GM23338 (cell line): ENCODE measurements at regions not wholly inside any gene's neighbourhood (a gene's known extent, or its start where the extent isn't known, plus 50 kb on each side); places are given as distances from the start of the nearest gene placed in this dataset.

ENCODE experiments used
- ATAC-seq: fragments of 200-7000 bp; cut with Tn5 transposase; 3 replicates; pipeline ENCODE4 v1.9.1; 2020
- DNase-seq: peaks from one replicate; pipeline ENCODE4 v3.0.0-alpha.2; 2015; ENCODE audit warnings: low spot score
- H2AFZ ChIP-seq: fragments of 200-600 bp; sonication (generic); 2 replicates; pipeline ENCODE4 v1.8.0; 2016; ENCODE audit warnings: antibody characterized with exemption, mild to moderate bottlenecking, moderate library complexity
- H3F3A ChIP-seq: fragments of 200-600 bp; sonication (generic); replicated peaks from 2 replicates; pipeline ENCODE4 v1.8.0; 2017; ENCODE audit warnings: antibody characterized with exemption, mixed run types, low read depth
- H3K27ac ChIP-seq: fragments of 200-600 bp; sonication (generic); 2 replicates; pipeline ENCODE4 v1.6.1; 2016; ENCODE audit warnings: low read depth
- H3K27me3 ChIP-seq: fragments of 200-600 bp; sonication (generic); 2 replicates; pipeline ENCODE4 v1.8.0; 2016; ENCODE audit warnings: mild to moderate bottlenecking, mixed run types, moderate library complexity; ENCODE audit not compliant: insufficient read depth
- H3K36me3 ChIP-seq: fragments of 200-600 bp; sonication (generic); 2 replicates; pipeline ENCODE4 v1.8.0; 2016; ENCODE audit warnings: mild to moderate bottlenecking; ENCODE audit not compliant: insufficient read depth
- H3K4me1 ChIP-seq: fragments of 200-600 bp; sonication (generic); 2 replicates; pipeline ENCODE4 v1.8.0; 2016; ENCODE audit warnings: mild to moderate bottlenecking, moderate library complexity; ENCODE audit not compliant: insufficient read depth
- H3K4me2 ChIP-seq: fragments of 200-600 bp; sonication (generic); 2 replicates; pipeline ENCODE4 v1.7.1; 2017; ENCODE audit warnings: mixed run types
- H3K4me3 ChIP-seq: fragments of 200-600 bp; sonication (generic); 2 replicates; pipeline ENCODE4 v1.6.1; 2016; ENCODE audit warnings: mixed run types
- H3K79me2 ChIP-seq: fragments of 200-600 bp; sonication (generic); replicated peaks from 2 replicates; pipeline ENCODE4 v1.8.0; 2017; ENCODE audit warnings: mild to moderate bottlenecking; ENCODE audit not compliant: insufficient read depth
- H3K9me2 ChIP-seq: fragments of 200-600 bp; sonication (generic); 2 replicates; pipeline ENCODE4 v1.8.0; 2017; ENCODE audit not compliant: insufficient read depth
- H4K20me1 ChIP-seq: fragments of 200-600 bp; sonication (generic); replicated peaks from 2 replicates; pipeline ENCODE4 v1.8.0; 2017; ENCODE audit warnings: mild to moderate bottlenecking; ENCODE audit not compliant: insufficient read depth
- H3K27ac Mint-ChIP-seq: 2 replicates; pipeline ENCODE4 v1.8.0; 2020; ENCODE audit warnings: inconsistent platforms, mild to moderate bottlenecking, moderate library complexity, mixed read lengths
- H3K27me3 Mint-ChIP-seq: 3 replicates; pipeline ENCODE4 v1.8.0; 2022; ENCODE audit warnings: low read depth, mild to moderate bottlenecking, moderate library complexity, mixed read lengths, inconsistent platforms; ENCODE audit not compliant: insufficient read depth, poor library complexity
- H3K36me3 Mint-ChIP-seq: 3 replicates; pipeline ENCODE4 v1.8.0; 2021; ENCODE audit warnings: low read depth, mild to moderate bottlenecking, inconsistent platforms, moderate library complexity, mixed read lengths
- H3K4me1 Mint-ChIP-seq: 3 replicates; pipeline ENCODE4 v1.8.0; 2020; ENCODE audit warnings: mild to moderate bottlenecking, inconsistent platforms, mixed read lengths
- H3K4me3 Mint-ChIP-seq: 3 replicates; pipeline ENCODE4 v1.8.0; 2021; ENCODE audit warnings: moderate library complexity, mild to moderate bottlenecking, inconsistent platforms, mixed read lengths
- H3K9me3 Mint-ChIP-seq: 3 replicates; pipeline ENCODE4 v1.8.0; 2020; ENCODE audit warnings: moderate library complexity, mild to moderate bottlenecking, inconsistent platforms, mixed read lengths
- CREB1 ChIP-seq: fragments of 250-450 bp; sonication (Bioruptor Pico); IDR thresholded peaks from 2 replicates; pipeline ENCODE4 v1.5.0; 2020; ENCODE audit warnings: low read depth, mild to moderate bottlenecking, moderate library complexity
- EZH2phosphoT487 ChIP-seq: fragments of 200-600 bp; sonication (generic); IDR thresholded peaks from one replicate; pipeline ENCODE4 v1.8.1; 2018; ENCODE audit warnings: antibody characterized with exemption; ENCODE audit not compliant: unreplicated experiment
- NANOG ChIP-seq: IDR thresholded peaks from 2 replicates; pipeline ENCODE4 v1.6.1; 2016; ENCODE audit warnings: antibody characterized with exemption, borderline replicate concordance
- STAT1 ChIP-seq: IDR thresholded peaks from one replicate; pipeline ENCODE4 v1.6.1; 2016; ENCODE audit warnings: antibody characterized with exemption; ENCODE audit not compliant: unreplicated experiment
- TF ChIP-seq, protein P1 (sequence below): IDR thresholded peaks from 2 replicates; pipeline ENCODE4 v1.6.1; 2016; ENCODE audit warnings: antibody characterized with exemption
- TF ChIP-seq, protein P2 (sequence below): IDR thresholded peaks from one replicate; pipeline ENCODE4 v1.6.1; 2018; ENCODE audit warnings: antibody characterized with exemption; ENCODE audit not compliant: unreplicated experiment
- TF ChIP-seq, protein P3 (sequence below): fragments of 250-450 bp; sonication (Bioruptor Pico); IDR thresholded peaks from 2 replicates; pipeline ENCODE4 v1.5.0; 2020; ENCODE audit warnings: mild to moderate bottlenecking, moderate library complexity

GRCh38 chr18:22704586-22704918, 228.6 kb upstream of the RBBP8 start:
- Histone ChIP-seq H4K20me1 (no peaks in the 10 kb centered on the region), H3K36me3 (no peaks in the 10 kb centered on the region)
- H3K4me3 Mint-ChIP-seq = no peak overlapping the region

More at GRCh38 chr18:22704586-22704918, 228.6 kb upstream of the RBBP8 start:
- ATAC-seq (no peak), DNase-seq (no peak)
- no peaks in the 10 kb centered on the region for H3K4me1 ChIP-seq
- no peak overlapping the region for H3K4me3 ChIP-seq
- H3K79me2 ChIP-seq = no peaks in the 10 kb centered on the region
- Mint-ChIP-seq H3K27ac (no peak overlapping the region), H3K4me1 (no peaks in the 10 kb centered on the region), H3K36me3 (no peaks in the 10 kb centered on the region), H3K9me3 (no peaks in the 10 kb centered on the region), H3K27me3 (no peaks in the 10 kb centered on the region)
- H3K4me2 ChIP-seq = no peak overlapping the region
- no peaks in the 10 kb centered on the region for H3K9me2 ChIP-seq
- H3F3A ChIP-seq = no peaks in the 10 kb centered on the region
- H3K27ac ChIP-seq = no peak overlapping the region
- H2AFZ ChIP-seq = no peak overlapping the region
- no peaks in the 10 kb centered on the region for H3K27me3 ChIP-seq
- TF ChIP-seq CREB1 (CRISPR knock-in tag) (no peak), NANOG (no peak), STAT1 (no peak), EZH2phosphoT487 (no peak)
- TF ChIP-seq, protein P1, sequence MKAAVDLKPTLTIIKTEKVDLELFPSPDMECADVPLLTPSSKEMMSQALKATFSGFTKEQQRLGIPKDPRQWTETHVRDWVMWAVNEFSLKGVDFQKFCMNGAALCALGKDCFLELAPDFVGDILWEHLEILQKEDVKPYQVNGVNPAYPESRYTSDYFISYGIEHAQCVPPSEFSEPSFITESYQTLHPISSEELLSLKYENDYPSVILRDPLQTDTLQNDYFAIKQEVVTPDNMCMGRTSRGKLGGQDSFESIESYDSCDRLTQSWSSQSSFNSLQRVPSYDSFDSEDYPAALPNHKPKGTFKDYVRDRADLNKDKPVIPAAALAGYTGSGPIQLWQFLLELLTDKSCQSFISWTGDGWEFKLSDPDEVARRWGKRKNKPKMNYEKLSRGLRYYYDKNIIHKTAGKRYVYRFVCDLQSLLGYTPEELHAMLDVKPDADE = no peak
- TF ChIP-seq, protein P2, sequence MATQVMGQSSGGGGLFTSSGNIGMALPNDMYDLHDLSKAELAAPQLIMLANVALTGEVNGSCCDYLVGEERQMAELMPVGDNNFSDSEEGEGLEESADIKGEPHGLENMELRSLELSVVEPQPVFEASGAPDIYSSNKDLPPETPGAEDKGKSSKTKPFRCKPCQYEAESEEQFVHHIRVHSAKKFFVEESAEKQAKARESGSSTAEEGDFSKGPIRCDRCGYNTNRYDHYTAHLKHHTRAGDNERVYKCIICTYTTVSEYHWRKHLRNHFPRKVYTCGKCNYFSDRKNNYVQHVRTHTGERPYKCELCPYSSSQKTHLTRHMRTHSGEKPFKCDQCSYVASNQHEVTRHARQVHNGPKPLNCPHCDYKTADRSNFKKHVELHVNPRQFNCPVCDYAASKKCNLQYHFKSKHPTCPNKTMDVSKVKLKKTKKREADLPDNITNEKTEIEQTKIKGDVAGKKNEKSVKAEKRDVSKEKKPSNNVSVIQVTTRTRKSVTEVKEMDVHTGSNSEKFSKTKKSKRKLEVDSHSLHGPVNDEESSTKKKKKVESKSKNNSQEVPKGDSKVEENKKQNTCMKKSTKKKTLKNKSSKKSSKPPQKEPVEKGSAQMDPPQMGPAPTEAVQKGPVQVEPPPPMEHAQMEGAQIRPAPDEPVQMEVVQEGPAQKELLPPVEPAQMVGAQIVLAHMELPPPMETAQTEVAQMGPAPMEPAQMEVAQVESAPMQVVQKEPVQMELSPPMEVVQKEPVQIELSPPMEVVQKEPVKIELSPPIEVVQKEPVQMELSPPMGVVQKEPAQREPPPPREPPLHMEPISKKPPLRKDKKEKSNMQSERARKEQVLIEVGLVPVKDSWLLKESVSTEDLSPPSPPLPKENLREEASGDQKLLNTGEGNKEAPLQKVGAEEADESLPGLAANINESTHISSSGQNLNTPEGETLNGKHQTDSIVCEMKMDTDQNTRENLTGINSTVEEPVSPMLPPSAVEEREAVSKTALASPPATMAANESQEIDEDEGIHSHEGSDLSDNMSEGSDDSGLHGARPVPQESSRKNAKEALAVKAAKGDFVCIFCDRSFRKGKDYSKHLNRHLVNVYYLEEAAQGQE = no peak
- TF ChIP-seq, protein P3, sequence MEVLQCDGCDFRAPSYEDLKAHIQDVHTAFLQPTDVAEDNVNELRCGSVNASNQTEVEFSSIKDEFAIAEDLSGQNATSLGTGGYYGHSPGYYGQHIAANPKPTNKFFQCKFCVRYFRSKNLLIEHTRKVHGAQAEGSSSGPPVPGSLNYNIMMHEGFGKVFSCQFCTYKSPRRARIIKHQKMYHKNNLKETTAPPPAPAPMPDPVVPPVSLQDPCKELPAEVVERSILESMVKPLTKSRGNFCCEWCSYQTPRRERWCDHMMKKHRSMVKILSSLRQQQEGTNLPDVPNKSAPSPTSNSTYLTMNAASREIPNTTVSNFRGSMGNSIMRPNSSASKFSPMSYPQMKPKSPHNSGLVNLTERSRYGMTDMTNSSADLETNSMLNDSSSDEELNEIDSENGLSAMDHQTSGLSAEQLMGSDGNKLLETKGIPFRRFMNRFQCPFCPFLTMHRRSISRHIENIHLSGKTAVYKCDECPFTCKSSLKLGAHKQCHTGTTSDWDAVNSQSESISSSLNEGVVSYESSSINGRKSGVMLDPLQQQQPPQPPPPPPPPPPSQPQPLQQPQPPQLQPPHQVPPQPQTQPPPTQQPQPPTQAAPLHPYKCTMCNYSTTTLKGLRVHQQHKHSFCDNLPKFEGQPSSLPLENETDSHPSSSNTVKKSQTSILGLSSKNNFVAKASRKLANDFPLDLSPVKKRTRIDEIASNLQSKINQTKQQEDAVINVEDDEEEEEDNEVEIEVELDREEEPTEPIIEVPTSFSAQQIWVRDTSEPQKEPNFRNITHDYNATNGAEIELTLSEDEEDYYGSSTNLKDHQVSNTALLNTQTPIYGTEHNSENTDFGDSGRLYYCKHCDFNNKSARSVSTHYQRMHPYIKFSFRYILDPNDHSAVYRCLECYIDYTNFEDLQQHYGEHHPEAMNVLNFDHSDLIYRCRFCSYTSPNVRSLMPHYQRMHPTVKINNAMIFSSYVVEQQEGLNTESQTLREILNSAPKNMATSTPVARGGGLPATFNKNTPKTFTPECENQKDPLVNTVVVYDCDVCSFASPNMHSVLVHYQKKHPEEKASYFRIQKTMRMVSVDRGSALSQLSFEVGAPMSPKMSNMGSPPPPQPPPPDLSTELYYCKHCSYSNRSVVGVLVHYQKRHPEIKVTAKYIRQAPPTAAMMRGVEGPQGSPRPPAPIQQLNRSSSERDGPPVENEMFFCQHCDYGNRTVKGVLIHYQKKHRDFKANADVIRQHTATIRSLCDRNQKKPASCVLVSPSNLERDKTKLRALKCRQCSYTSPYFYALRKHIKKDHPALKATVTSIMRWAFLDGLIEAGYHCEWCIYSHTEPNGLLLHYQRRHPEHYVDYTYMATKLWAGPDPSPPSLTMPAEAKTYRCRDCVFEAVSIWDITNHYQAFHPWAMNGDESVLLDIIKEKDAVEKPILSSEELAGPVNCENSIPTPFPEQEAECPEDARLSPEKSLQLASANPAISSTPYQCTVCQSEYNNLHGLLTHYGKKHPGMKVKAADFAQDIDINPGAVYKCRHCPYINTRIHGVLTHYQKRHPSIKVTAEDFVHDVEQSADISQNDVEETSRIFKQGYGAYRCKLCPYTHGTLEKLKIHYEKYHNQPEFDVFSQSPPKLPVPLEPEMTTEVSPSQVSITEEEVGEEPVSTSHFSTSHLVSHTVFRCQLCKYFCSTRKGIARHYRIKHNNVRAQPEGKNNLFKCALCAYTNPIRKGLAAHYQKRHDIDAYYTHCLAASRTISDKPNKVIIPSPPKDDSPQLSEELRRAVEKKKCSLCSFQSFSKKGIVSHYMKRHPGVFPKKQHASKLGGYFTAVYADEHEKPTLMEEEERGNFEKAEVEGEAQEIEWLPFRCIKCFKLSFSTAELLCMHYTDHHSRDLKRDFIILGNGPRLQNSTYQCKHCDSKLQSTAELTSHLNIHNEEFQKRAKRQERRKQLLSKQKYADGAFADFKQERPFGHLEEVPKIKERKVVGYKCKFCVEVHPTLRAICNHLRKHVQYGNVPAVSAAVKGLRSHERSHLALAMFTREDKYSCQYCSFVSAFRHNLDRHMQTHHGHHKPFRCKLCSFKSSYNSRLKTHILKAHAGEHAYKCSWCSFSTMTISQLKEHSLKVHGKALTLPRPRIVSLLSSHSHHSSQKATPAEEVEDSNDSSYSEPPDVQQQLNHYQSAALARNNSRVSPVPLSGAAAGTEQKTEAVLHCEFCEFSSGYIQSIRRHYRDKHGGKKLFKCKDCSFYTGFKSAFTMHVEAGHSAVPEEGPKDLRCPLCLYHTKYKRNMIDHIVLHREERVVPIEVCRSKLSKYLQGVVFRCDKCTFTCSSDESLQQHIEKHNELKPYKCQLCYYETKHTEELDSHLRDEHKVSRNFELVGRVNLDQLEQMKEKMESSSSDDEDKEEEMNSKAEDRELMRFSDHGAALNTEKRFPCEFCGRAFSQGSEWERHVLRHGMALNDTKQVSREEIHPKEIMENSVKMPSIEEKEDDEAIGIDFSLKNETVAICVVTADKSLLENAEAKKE (CRISPR knock-in tag) = no peak
